ENCODE measurements at regions not wholly inside any gene's neighbourhood (a gene's known extent, or its start where the extent isn't known, plus 50 kb on each side); places are given as distances from the start of the nearest gene placed in this dataset.
"Not testable (repeated sequence)": the region's sequence is repeated elsewhere in the genome, so short reads cannot be mapped to it uniquely, and the experiment has no call there.

- H3K9me3 ChIP-seq, result no peaks in the 10 kb centered on the region
- 78 to 87% methylated on average over 3 of the region's 3 CpGs for WGBS, 2 donors
- no peak overlapping the region for H3K27ac ChIP-seq
- DNase-seq, result no peak
- H3K4me1 ChIP-seq, result no peaks in the 10 kb centered on the region
- H3K27me3 ChIP-seq, result no peaks in the 10 kb centered on the region
- intact Hi-C loops (cut with DNase I), result no loop called here
- no peak overlapping the region for H3K4me3 ChIP-seq (replicated peaks in 1 of 3)
- TF ChIP-seq POLR2A (IDR thresholded peaks at IDR 0.05), result no peak
- TF ChIP-seq CTCF (IDR thresholded peaks at IDR 0.05), result no peak
- no peaks in the 10 kb centered on the region for H3K36me3 ChIP-seq
Observed at GRCh38 chr3:191085091-191085490, 114.0 kb upstream of the OSTN start.

GRCh38 chr3:191078913-191079312 is 120.1 kb upstream of the OSTN start:
- intact Hi-C loops (cut with DNase I); H3K27me3 ChIP-seq; H3K4me1 ChIP-seq; H3K36me3 ChIP-seq; DNase-seq; H3K27ac ChIP-seq; H3K9me3 ChIP-seq; H3K4me3 ChIP-seq (replicated peaks in 1 of 3): not testable (repeated sequence)
- 91 to 92% methylated on average over 3 of the region's 3 CpGs for WGBS, 2 donors

GRCh38 chr3:191076903-191077552 is 122.0 kb upstream of the OSTN start:
- H3K27ac ChIP-seq, result no peak overlapping the region
- TF ChIP-seq POLR2A (IDR thresholded peaks at IDR 0.05) (no peak), CTCF (IDR thresholded peaks at IDR 0.05) (no peak)
- H3K4me1 ChIP-seq, result no peaks in the 10 kb centered on the region
- H3K27me3 ChIP-seq, result no peaks in the 10 kb centered on the region
- no peaks in the 10 kb centered on the region for H3K9me3 ChIP-seq
- 79 to 100% methylated on average over 2 of the region's 2 CpGs for WGBS, 2 donors
- DNase-seq, result no peak
- no peaks in the 10 kb centered on the region for H3K36me3 ChIP-seq
- intact Hi-C loops (cut with DNase I), result no loop called here
- no peak overlapping the region for H3K4me3 ChIP-seq (replicated peaks in 1 of 3)

- 49 to 56% methylated on average over 5 of the region's 5 CpGs for WGBS, 2 donors
- DNase-seq, result no peak
Observed at GRCh38 chr3:191074511-191074910, 124.5 kb upstream of the OSTN start.

GRCh38 chr3:191070762-191071403 is 128.2 kb upstream of the OSTN start:
- intact Hi-C loops (cut with DNase I), result no loop called here
- Histone ChIP-seq H3K27me3 (no peaks in the 10 kb centered on the region), H3K4me1 (no peaks in the 10 kb centered on the region), H3K4me3 (replicated peaks in 1 of 3) (no peak overlapping the region), H3K27ac (no peak overlapping the region), H3K9me3 (no peaks in the 10 kb centered on the region), H3K36me3 (no peaks in the 10 kb centered on the region)
- no peak for TF ChIP-seq POLR2A (IDR thresholded peaks at IDR 0.05)
- TF ChIP-seq CTCF (IDR thresholded peaks at IDR 0.05), result no peak
- DNase-seq, result no peak
- 58 to 65% methylated on average over 4 of the region's 4 CpGs for WGBS, 2 donors

More at GRCh38 chr3:191074511-191074910, 124.5 kb upstream of the OSTN start:
- H3K4me1 ChIP-seq, result no peaks in the 10 kb centered on the region
- H3K9me3 ChIP-seq, result no peaks in the 10 kb centered on the region
- H3K27ac ChIP-seq, result no peak overlapping the region
- no peaks in the 10 kb centered on the region for H3K36me3 ChIP-seq
- intact Hi-C loops (cut with DNase I), result no loop called here
- no peaks in the 10 kb centered on the region for H3K27me3 ChIP-seq
- no peak overlapping the region for H3K4me3 ChIP-seq (replicated peaks in 1 of 3)
- TF ChIP-seq CTCF (IDR thresholded peaks at IDR 0.05) (no peak), POLR2A (IDR thresholded peaks at IDR 0.05) (no peak)

All from thyroid gland (tissue), 4 donors.